Left lobe of liver (tissue), 2 donors: ENCODE measurements at regions not wholly inside any gene's neighbourhood (a gene's known extent, or its start where the extent isn't known, plus 50 kb on each side); places are given as distances from the start of the nearest gene placed in this dataset.
A peak's percentile ranks its signal among the peaks of the same experiment; 100 is the strongest.
"Not testable (repeated sequence)": the region's sequence is repeated elsewhere in the genome, so short reads cannot be mapped to it uniquely, and the experiment has no call there.

Source experiments
- ATAC-seq: fragments of 200-7000 bp; cut with Tn5 transposase; one replicate; pipeline ENCODE4 v1.9.1; 2020; ENCODE audit warnings: mild to moderate bottlenecking, moderate library complexity
- DNase-seq: peaks from one replicate; pipeline ENCODE4 v3.0.0-alpha.2; 2020; ENCODE audit warnings: low spot score
- donor health status: DM: no; HTN: no; CAD: no; lungs with moderate emphysema.
- donor health status: DM: no; HTN: yes; CAD: no.

DNA sequence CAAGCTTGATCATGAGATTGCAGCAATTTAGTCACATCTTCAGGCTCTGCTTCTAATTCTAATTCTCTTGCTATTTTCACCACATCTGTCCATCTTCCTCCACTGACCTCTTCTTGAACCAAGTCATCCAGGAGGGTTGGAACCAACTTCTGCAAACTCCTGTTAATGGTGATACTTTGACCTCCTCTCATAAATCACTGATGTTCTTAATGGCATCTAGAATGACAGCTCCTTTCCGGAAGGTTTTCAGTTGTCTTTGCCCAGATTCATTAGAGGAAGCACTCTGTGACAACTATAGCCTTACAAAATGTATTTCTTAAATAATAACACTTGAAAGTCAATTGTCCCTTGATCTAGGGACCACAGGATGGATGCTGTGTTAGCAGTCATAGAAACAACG, 136.2 kb downstream of the IGLL1 start:
- DNase-seq, ATAC-seq: not testable (repeated sequence)

DNA sequence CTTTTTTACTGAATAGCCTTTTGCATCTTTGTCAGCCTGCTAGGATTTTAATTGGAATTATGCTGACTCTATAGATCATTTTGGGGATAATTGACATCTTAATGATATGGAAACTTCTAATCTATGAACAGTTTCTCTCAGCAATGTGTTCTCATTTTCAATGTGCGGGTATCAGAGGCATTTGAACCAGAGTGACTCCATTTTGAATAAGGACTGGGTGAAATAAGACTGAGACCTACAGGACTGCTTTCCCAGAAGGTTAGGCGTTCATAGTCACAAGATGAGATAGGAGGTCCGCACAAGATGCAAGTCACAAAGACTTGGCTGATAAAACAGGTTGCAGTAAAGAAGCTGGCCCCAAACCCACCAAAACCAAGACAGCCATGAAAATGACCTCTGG, 140.5 kb downstream of the IGLL1 start:
- not testable (repeated sequence) for DNase-seq, ATAC-seq

DNA sequence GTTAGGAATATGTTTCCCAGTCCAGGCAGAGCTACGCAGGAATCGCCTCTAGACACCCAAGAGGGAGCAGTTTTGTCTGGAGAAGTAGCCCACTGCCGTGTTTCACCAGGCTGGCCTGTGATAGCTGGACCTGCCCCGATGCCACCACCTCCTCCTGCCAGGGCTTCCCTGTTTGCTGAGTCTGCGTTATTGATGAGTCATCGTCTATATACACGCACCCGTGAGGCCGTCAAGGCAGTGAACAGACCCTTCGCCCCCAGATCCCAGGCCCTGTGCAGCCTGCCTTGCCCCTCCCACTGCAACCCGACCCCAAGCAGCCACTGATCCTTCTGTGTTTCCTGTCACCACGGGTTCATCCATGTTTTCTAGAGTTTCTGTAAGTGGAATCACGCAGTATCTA, 141.9 kb downstream of the IGLL1 start:
- peak; percentile 11 for DNase-seq
- ATAC-seq: no peak

DNA sequence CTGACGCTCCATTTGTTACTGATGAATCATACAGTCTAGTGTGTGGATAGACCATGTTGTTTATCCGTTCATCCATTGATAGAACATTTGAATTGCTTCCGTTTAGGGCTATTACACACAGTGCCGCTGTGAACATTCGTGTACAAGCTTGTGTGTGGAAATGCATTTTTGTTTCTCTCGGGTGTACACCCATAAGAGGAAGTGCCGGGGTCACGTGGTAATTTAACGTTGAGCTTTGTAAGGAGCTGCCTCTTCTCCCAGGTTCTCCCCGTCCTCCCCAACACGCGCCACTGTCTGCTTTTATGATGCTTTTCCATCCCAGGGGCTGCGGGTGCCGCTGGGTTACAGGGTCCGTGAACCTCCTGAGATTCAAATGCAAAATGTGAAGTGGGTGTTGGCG, 142.3 kb downstream of the IGLL1 start:
- ATAC-seq: no peak
- peak; percentile 23 for DNase-seq

DNA sequence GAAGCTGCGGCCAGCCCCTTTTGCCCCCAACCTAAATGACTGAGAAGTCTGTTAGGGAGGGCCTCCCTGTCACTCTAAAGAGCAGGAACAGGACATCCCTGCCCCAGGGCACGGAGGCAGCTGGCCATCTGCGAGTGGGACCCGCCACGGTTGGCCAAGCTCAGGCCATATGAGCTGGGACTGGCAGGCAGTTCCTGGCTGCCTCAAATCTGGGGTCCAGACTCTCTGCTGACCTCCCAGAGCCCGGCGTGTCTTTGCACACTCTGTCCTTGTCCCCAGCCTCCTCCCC, 143.0 kb downstream of the IGLL1 start:
- ATAC-seq: not testable (repeated sequence)

DNA sequence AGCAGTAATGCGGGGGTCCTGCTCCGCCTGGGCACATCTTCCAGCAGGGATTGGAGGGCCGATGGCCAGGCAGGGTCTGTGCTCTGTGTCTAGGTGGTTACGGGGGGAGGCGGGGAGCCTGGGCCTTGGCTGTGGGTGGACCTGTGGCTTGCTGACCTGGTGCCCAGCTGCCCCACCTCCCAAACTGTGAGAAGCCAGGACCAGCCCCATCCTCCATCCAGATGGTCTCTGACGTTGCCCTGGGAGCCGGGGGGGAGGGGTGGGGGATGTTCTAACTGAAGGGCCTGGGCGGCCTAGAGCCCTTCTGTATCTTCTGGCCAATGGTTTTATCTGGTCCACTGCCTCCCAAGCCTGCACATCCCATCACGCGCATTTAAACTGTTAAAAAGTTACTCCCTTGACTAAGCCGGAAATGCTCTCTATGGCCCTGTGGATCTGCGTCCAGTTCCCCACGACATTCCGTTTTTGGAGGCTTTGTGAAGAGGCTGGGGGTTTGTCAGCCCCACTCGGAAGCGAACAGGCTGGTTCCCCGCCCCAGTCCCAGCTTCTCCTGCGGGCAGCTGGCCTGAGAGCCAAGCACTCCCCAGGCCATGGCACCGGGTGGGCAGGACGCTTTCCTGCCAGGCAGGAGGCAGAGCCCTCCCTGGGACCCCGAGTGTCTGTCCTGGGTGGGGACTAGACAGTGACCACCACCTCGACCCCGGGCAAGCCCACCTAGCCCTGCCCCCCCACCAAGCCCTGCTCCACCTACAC, 143.6 kb downstream of the IGLL1 start:
- peak; percentile 34 for DNase-seq
- ATAC-seq: not testable (repeated sequence)

More for the DNA sequence above, 143.0 kb downstream of the IGLL1 start:
- not testable (repeated sequence) for DNase-seq

DNA sequence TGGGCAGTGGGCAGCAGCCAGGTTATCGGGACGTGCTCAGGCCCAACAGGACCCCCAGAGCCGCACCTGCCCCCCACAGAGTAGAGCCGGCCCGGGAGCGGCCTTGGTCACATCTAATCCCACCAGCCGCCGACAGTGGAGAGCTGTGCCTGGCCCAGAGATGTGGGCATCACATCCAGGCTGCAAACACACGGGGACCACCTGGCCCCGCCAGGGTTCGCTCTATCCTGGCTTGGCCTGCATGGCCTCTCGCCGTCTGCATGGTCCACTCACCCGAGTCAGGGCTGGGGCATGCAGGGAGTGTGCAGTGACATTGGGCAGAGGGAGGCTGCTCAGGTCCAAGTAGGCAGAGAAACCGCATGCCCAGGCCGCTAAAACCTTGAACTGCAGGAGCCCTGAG, 144.9 kb downstream of the IGLL1 start:
- ATAC-seq, DNase-seq: not testable (repeated sequence)

DNA sequence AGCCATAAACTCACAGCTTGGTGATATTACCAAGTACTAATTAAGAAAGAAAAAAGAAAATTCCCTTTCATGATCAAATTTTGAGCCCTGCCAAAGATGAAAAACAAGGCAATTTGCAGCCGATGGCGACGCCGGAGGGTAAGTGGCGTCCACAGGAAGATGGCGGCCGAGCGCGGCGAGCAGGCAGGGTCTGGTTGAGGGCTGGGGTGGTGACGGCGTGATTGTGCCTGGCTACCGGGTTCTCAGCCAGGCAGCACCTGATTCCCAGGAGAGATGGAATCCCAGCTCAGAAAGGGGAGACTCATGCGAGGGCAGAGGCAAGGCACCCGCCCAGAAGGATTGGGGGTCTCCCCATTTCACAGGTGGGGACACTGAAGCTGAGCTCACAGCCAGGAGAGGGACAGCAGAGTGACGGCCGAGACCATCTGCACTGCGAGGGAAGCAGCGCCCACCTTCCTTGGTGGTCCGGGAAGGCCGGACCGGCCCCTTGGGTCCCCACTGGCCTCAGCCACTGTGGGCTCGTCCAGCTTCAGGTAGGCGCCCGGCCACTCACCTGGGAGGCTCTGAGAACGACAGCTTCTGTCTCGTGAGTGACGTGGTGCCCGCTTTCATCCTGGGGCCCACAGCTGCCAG, 145.8 kb downstream of the IGLL1 start:
- not testable (repeated sequence) for DNase-seq, ATAC-seq

DNA sequence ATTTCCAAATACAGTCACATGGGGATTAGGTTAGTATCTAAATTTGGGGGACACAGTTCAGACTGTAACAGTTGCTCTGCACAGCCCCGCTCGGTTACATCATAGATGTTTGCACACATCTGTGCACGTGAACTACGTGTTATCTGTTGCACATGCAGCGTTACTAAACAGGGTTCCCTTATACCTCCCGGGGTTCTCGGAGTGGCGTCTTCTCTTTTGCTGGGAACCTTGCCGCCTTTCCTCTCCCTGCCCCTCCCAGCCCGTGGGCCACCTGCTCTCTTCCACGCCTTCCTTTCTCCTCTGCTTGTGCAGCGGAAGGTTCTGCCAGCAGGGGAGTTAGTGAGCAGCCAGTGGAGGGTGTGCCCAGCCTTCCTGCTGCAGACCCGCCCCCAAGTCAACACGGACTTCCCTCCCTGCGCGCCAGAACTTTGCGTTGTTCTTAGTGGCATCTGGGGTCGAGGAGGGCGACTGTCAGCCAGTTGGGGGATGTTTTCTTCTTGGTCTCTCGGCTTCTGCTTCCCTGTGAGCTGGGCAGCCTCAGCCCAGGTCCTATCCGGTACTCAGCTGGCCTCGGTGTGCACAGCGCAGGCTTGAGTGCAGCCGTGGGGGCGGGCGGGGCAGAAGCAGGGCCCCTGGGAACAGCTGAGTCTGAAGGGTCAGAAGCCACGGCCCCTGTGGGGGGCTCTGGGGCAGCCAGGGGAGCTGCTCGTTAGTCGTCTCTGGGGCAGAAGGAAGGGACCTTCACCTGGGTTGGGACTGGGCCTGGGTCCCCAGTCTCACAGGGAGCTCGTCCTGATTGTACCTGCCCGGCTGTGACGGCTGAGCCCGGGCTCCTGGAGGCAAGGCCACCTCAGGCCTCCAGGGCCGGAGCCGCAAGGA, 146.7 kb downstream of the IGLL1 start:
- peak; percentile 88 for ATAC-seq
- DNase-seq: not testable (repeated sequence)

DNA sequence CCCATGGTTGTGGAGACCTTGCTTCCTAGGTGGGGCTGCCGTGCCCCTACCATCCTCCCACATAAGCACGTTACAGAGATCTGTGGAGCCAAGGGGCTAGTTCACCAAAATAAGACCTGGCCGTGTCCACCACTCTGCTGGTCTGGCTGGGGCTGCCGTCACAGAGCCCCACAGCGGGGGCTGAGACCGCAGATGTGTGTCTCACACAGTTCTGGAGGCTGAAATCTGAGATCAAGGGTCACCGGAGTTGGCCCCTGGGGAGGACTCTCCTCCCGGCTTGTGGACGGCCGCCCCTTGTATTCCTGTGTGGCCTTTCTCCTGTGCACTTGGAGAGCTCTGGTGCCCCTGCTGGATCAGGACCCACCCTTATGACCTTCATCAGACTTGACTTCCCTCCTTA, 147.4 kb downstream of the IGLL1 start:
- not testable (repeated sequence) for ATAC-seq, DNase-seq

DNA sequence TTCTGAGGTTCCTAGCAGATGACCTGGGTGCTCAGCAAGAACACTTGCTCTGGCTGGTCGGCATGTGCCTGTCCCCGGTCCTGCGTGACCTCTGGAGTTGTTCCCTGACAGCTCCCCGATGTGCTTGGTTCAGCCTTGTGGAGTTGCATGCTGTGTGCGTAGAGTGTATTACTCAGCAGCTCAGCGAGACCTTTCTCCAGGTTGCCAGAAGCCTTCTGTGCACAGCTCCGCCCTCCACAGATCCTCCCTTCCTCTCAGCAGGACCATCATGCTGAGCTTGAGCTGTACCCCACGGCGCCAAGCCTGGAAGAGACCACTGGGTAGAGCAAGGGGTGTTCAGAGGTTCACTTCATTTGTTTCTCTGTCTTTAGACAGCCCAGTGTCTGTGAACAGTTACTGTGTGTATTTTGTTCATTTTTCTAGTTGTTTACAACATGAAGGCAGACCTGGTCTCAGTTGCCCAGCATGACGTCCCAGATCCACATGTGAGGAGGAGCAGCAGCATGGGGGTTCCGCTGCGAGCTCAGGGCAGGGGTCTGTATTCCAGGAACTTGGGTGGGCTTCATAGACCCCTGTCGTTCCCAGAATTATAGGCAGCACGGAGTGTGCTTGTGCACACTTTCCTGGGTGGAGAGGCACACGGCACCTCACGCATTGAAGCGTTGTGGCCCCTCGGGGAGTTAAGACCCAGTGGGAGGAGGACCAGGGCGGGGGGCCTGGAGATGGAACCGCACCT, 148.6 kb downstream of the IGLL1 start:
- DNase-seq: peak; percentile 69
- ATAC-seq: peak; percentile 79

DNA sequence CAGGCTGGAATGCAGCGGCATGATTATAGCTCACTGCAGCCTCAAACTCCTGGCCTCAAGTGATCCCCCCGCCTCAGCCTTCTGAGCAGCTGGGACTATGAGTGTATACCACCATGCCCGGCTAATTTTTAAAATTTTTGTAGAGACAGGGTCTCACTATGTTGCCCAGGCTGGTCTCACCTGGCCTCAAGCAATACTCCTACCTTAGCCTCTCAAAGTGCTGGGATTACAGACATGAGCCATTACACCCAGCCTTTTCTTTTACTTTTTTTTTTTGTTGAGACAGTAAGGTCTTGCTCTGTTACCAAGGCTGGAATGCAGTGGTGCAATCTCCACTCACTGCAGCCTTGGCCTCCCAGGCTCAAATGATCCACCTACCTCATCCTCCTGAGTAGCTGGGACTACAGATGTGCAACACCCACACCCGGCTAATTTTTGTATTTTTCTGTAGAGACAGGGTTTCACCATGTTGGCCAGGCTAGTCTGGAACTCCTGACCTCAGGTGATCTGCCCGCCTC, 155.5 kb downstream of the IGLL1 start:
- ATAC-seq, DNase-seq: not testable (repeated sequence)

DNA sequence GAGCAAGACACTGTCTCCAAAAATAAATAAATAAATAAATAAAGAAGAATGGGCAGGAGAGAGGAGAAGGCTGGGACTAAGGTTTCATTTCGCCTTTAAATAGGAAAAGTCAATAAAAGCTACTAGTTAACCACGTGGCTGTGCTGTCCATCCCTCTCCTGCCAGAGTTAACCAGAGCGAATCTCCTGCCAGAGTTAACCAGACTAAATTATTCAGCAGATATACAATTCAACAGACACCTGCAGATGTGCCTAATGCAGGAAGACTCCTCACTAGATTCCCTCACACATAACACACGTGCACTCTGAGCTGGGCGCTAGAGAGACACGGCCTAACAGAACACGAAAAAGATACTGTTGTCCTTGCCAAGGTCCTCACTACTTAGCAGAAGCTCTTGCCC, 156.1 kb downstream of the IGLL1 start:
- no peak for DNase-seq

DNA sequence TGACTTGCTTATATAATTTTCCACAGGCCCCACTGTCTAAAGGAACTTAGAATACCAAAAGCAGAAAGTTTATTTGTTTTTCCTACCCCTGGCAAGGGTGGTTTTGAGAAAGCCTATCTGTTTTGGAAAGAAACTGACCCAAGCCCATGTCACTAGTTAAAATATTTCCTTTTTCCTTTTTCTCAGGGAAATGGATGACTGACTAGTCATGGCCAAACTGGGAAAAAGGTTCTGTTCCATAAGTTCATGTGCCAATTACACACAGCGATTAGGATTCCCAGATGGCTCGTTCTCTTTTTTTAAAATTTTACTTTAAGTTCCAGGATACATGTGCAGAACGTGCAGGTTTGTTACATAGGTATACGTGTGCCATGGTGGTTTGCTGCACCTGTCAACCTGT, 157.8 kb downstream of the IGLL1 start:
- not testable (repeated sequence) for DNase-seq, ATAC-seq

More for the DNA sequence above, 156.1 kb downstream of the IGLL1 start:
- no peak for ATAC-seq

DNA sequence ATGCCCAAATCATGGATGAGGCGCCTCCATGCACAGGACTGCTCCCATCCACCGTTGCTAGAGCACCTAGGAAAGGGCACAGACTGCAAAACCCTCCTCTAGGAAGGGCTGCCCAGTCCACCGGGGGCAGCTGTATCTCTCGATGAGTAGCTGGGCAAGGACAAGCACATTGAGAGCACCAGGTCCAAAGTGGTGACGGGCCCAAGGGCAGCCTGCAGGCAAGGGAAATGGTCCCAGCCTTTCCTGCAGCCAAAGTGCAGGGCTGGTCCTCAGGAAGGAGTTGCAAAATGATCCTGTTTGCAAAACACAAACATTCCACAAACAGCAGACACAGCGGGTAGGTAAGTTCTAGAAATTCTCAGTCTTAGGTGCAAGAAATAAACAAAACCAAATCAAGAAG, 158.8 kb downstream of the IGLL1 start:
- DNase-seq: not testable (repeated sequence)
- ATAC-seq: peak; percentile 72

DNA sequence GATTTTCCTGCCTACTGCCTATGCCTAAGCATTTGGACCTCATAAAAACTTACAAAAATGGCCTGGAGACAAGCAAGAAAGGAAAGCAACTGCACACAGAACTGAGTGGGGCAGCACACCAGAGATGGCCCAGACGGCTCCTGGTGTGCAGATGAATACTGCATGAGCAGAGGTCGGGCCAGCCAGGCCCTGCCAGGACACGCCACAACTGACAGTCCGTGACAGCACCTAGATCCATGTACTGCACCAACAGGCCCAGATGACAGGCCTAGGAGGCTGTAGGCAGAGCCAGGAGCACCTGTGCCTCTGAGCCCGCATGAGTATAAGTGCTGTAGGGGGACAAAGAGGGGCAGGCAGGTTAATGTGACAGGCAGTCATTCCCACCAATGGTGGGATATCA, 160.2 kb downstream of the IGLL1 start:
- ATAC-seq (no peak), DNase-seq (no peak)

DNA sequence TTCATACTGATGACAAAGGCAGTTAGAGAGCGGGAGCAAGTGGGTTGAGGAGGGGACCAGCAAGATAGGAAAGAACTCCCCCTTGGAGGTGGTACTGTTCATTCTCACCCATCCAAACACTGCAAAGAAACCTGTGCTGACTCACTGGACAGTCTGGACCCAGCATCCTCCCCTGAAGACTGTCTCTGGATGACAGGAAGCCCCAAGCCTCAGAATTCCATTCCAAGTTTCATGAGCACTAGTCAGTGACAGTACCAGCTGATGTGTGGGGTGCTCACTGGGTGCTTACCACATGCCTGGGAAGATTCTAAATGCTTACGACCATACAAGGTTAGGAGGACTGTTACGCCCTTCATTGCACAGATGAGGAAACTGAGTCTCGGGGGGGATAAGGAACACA, 160.9 kb downstream of the IGLL1 start:
- ATAC-seq (no peak), DNase-seq (no peak)

DNA sequence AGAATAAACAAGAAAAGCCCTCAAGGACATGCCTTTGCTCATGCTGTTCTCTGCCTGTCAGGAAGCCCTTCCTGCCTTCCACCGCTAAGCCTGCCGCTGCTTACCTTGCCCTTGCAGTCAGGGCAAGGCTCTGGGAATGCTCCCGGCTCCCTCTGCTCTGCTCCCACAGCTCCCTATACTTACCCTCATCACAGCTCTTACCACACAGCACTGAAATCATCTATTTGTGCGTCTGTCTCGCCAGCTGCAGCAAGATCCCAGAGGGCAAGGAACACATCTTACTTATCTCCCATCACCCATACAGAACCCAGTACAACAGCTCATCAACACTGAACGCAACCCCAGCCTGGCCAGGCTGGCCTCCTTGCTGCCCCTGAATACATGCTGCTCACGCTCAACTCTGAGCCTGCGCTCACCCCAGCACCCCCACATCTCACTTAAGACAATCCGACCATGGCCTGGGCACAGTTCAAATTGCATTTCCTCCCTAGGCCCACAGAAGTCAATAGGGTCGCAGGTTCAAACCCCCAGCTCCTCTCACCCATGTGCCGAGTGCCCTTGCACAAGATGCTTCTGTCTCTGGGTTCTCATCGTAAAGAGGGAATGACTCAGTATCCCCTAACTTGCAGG, 161.8 kb downstream of the IGLL1 start:
- ATAC-seq: no peak
- peak; percentile 14 for DNase-seq

DNA sequence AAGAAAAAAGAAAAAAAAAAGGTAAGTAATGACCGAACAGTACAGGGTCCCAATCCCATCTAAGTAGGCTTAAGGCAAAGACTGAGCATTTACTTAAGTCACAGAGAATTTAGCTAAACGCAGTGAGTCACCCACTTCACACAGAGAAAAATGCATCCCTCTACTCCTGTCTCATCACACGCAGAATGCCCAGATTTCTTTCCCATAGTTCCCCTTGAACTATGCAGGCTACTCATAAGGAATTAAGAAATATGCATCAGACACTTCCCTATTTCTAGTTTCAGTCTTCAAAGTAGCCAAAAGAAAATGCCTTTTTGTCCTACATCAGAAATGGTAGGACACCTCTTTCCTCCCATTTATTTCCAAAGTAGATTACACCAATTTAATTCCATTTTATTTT, 162.8 kb downstream of the IGLL1 start:
- ATAC-seq, DNase-seq: not testable (repeated sequence)

DNA sequence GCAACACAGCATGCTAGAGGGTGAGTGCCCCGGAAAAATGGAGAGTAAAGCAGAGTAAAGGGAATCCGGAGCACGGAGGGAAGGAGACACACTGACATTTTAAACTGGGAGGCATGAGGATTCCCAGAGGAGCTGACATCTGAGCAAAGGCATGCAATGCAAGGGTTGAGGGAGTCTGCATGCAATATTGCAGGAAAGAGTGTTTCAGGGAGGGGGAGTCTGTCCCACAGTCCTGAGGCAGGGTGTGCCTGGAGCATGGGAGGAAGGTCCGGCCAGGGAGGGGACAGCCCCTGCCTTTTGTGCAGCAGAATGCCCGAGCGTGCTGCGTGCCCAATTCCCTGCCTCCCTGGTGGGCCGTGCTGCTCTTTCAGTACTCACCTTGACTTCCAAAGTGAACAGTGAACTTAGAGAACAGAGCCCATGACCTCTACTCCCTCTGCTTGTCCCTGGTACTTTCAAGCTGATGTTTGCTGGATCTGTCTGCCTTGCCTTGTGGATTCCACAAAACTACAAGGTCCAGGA, 163.9 kb downstream of the IGLL1 start:
- ATAC-seq: not testable (repeated sequence)
- peak; percentile 14 for DNase-seq
